Stomach (tissue), 4 donors: ENCODE measurements at regions not wholly inside any gene's neighbourhood (a gene's known extent, or its start where the extent isn't known, plus 50 kb on each side); places are given as distances from the start of the nearest gene placed in this dataset.

Source experiments
- EP300 ChIP-seq: sonication (generic); formaldehyde crosslinking; IDR thresholded peaks from one replicate; pipeline ENCODE4 v1.6.1; 2017; ENCODE audit warnings: antibody characterized with exemption
- POLR2A ChIP-seq, 4 donors: fragments of 450-650 bp; IDR thresholded peaks; one replicate each; pipeline ENCODE4 v1.6.1; 2016; ENCODE audit warnings: antibody characterized with exemption in 4 of 4, control low read depth in 2 of 4, mild to moderate bottlenecking in 1 of 4, moderate library complexity in 1 of 4
- POLR2AphosphoS5 ChIP-seq, 3 donors: sonication (generic); formaldehyde crosslinking; IDR thresholded peaks; one replicate each; pipeline ENCODE4 v1.6.1; 2016; ENCODE audit warnings: antibody characterized with exemption in 3 of 3
- TF ChIP-seq, protein P1 (sequence below), 7 experiments: fragments of 450-650 bp in 4 of 7; fragments of 200-600 bp in 3 of 7; sonication (generic) in 3 of 7; IDR thresholded peaks; one replicate each; pipeline ENCODE4 v1.5.1; 2016 to 2019; ENCODE audit warnings: antibody characterized with exemption in 7 of 7, control low read depth in 2 of 7, mild to moderate bottlenecking in 1 of 7

DNA sequence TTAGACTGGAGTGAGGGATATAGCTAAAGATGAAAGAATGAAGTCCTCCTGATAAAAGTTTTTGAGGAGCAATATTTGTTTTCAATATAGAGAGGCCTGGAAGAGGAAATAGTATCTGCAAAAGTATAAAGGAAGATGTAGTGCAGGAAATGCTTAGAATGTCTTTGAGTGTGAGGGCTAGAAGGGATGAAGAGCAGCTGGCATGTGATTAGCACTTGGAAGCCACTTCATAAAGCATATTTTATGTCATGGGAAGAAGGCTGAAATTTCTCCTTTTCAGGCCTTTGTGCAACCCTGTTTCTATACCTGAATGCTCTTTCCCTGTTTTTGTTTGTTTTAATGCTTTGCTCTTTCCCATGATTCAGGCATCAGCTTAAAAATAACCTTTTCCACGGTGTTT lies 323.3 kb upstream of the DEPDC1 start:
- TF ChIP-seq, protein P1, sequence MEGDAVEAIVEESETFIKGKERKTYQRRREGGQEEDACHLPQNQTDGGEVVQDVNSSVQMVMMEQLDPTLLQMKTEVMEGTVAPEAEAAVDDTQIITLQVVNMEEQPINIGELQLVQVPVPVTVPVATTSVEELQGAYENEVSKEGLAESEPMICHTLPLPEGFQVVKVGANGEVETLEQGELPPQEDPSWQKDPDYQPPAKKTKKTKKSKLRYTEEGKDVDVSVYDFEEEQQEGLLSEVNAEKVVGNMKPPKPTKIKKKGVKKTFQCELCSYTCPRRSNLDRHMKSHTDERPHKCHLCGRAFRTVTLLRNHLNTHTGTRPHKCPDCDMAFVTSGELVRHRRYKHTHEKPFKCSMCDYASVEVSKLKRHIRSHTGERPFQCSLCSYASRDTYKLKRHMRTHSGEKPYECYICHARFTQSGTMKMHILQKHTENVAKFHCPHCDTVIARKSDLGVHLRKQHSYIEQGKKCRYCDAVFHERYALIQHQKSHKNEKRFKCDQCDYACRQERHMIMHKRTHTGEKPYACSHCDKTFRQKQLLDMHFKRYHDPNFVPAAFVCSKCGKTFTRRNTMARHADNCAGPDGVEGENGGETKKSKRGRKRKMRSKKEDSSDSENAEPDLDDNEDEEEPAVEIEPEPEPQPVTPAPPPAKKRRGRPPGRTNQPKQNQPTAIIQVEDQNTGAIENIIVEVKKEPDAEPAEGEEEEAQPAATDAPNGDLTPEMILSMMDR (IDR thresholded peaks at IDR 0.05): no peak
- no peak for TF ChIP-seq POLR2A (IDR thresholded peaks at IDR 0.05)
- TF ChIP-seq POLR2AphosphoS5 (IDR thresholded peaks at IDR 0.05): no peak
- no peak for TF ChIP-seq EP300
